ENCODE measurements at regions not wholly inside any gene's neighbourhood (a gene's known extent, or its start where the extent isn't known, plus 50 kb on each side); places are given as distances from the start of the nearest gene placed in this dataset.

- CTCF ChIA-PET = no interaction called here
Observed at GRCh38 chr9:85453850-85454249, 287.9 kb downstream of the AGTPBP1 start.

GRCh38 chr9:85452841-85453240 lies 288.9 kb downstream of the AGTPBP1 start:
- POLR2A ChIA-PET = interaction anchor here (0.6 kb wide), 1 partner anchor 67 kb away, joined by 3 read pairs; no protein-coding TSS in a partner anchor
- Histone ChIP-seq H3K27ac (ENCODE audit: extremely low read depth, low read depth, low read length) (no peak overlapping the region), H3K36me3 (ENCODE audit: control insufficient read depth in 2 of 2, insufficient read depth in 1 of 2, low read length in 2 of 2) (no peaks in the 10 kb centered on the region), H3K4me3 (ENCODE audit: low read depth, low read length) (no peak overlapping the region), H3K9me3 (ENCODE audit: control insufficient read depth, insufficient read depth, low read depth, low read length) (no peaks in the 10 kb centered on the region), H3K4me1 (ENCODE audit: control insufficient read depth, insufficient read depth, low read length) (no peaks in the 10 kb centered on the region)
- CTCF ChIA-PET = interaction anchor here (1.0 kb wide), 1 partner anchor 498 kb away, joined by 3 read pairs; no protein-coding TSS in a partner anchor
- TF ChIP-seq MZF1 (tag by site-specific recombination; IDR thresholded peaks at IDR 0.05; ENCODE audit: borderline replicate concordance) = no peak
- no peak for TF ChIP-seq ZNF280C (tag by site-specific recombination; IDR thresholded peaks at IDR 0.05)
- no peak for TF ChIP-seq ZNF600 (tag by site-specific recombination; IDR thresholded peaks at IDR 0.05)
- no peak for TF ChIP-seq PATZ1 (tag by site-specific recombination; IDR thresholded peaks at IDR 0.05)
- TF ChIP-seq GFI1B (tag by site-specific recombination; IDR thresholded peaks at IDR 0.05) = no peak
- no peak for TF ChIP-seq ZNF223 (tag by site-specific recombination; IDR thresholded peaks at IDR 0.05)
- TF ChIP-seq PRDM4 (tag by site-specific recombination; IDR thresholded peaks at IDR 0.05) = no peak

More at GRCh38 chr9:85453850-85454249, 287.9 kb downstream of the AGTPBP1 start:
- no peaks in the 10 kb centered on the region for H3K4me1 ChIP-seq (ENCODE audit: control insufficient read depth, insufficient read depth, low read length)
- H3K27ac ChIP-seq (ENCODE audit: extremely low read depth, low read depth, low read length) = no peak overlapping the region
- no peak overlapping the region for H3K4me3 ChIP-seq (ENCODE audit: low read depth, low read length)
- POLR2A ChIA-PET = no interaction called here
- TF ChIP-seq ZNF362 (tag by site-specific recombination; IDR thresholded peaks at IDR 0.05) (no peak), KLF1 (tag by site-specific recombination; IDR thresholded peaks at IDR 0.05) (no peak), PRDM10 (tag by site-specific recombination; IDR thresholded peaks at IDR 0.05) (no peak), ZNF48 (tag by site-specific recombination; IDR thresholded peaks at IDR 0.05) (no peak), ZBTB21 (tag by site-specific recombination; IDR thresholded peaks at IDR 0.05) (no peak), ZBTB10 (tag by site-specific recombination; IDR thresholded peaks at IDR 0.05) (no peak)
- H3K36me3 ChIP-seq (ENCODE audit: control insufficient read depth in 2 of 2, insufficient read depth in 1 of 2, low read length in 2 of 2) = no peaks in the 10 kb centered on the region
- no peaks in the 10 kb centered on the region for H3K9me3 ChIP-seq (ENCODE audit: control insufficient read depth, insufficient read depth, low read depth, low read length)
